NCI-H2227 (cell line): ENCODE measurements at regions not wholly inside any gene's neighbourhood (a gene's known extent, or its start where the extent isn't known, plus 50 kb on each side); places are given as distances from the start of the nearest gene placed in this dataset.

Experiments used
- DNase-seq: peaks from one replicate; lab custom pipeline; 2025; ENCODE audit not compliant: unreplicated experiment; lab: John Stamatoyannopoulos, UW

- no peak for DNase-seq
Measured at GRCh38 chr14:65872536-65872935, 460.0 kb downstream of the FUT8 start.

- no peak for DNase-seq
Measured at GRCh38 chr14:65877166-65877565, 464.6 kb downstream of the FUT8 start.

- no peak for DNase-seq
Measured at GRCh38 chr14:65877624-65878023, 465.1 kb downstream of the FUT8 start.

- no peak for DNase-seq
Measured at GRCh38 chr14:65878586-65878985, 466.1 kb downstream of the FUT8 start.

- no peak for DNase-seq
Measured at GRCh38 chr14:65879248-65880009, 466.9 kb downstream of the FUT8 start.

GRCh38 chr14:65880507-65880906 is 468.0 kb downstream of the FUT8 start:
- DNase-seq, result no peak

- no peak for DNase-seq
Measured at GRCh38 chr14:65881642-65882041, 469.1 kb downstream of the FUT8 start.

GRCh38 chr14:65888677-65889076 is 476.1 kb downstream of the FUT8 start:
- DNase-seq, result no peak

GRCh38 chr14:65892315-65892714 is 479.8 kb downstream of the FUT8 start:
- no peak for DNase-seq

- no peak for DNase-seq
Measured at GRCh38 chr14:65900164-65900563, 487.6 kb downstream of the FUT8 start.

GRCh38 chr14:65901595-65901994 is 489.1 kb downstream of the FUT8 start:
- no peak for DNase-seq

GRCh38 chr14:65904988-65905387 is 492.5 kb downstream of the FUT8 start:
- peak; percentile 28 for DNase-seq

- no peak for DNase-seq
Measured at GRCh38 chr14:65906344-65906743, 493.8 kb downstream of the FUT8 start.

GRCh38 chr14:65906948-65907347 is 494.4 kb downstream of the FUT8 start:
- no peak for DNase-seq

GRCh38 chr14:65910108-65910786 is 497.7 kb downstream of the FUT8 start:
- peak; percentile 7 for DNase-seq

- no peak for DNase-seq
Measured at GRCh38 chr14:65915125-65915524, 502.6 kb downstream of the FUT8 start.

GRCh38 chr14:65916055-65916454 is 503.5 kb downstream of the FUT8 start:
- no peak for DNase-seq

- DNase-seq, result no peak
Measured at GRCh38 chr14:65920996-65921395, 508.5 kb downstream of the FUT8 start.

- no peak for DNase-seq
Measured at GRCh38 chr14:65922142-65922541, 509.6 kb downstream of the FUT8 start.

- DNase-seq, result no peak
Measured at GRCh38 chr14:65926504-65926903, 514.0 kb downstream of the FUT8 start.

- no peak for DNase-seq
Measured at GRCh38 chr14:65926935-65927700, 514.6 kb downstream of the FUT8 start.

GRCh38 chr14:65927931-65928356 is 515.4 kb downstream of the FUT8 start:
- peak; percentile 31 for DNase-seq
